GM23248 (cell line): ENCODE measurements at regions not wholly inside any gene's neighbourhood (a gene's known extent, or its start where the extent isn't known, plus 50 kb on each side); places are given as distances from the start of the nearest gene placed in this dataset.

Experiments
- EZH2 ChIP-seq: fragments of 200-600 bp; sonication (generic); IDR thresholded peaks from 2 replicates; pipeline ENCODE4 v1.6.1; 2018; ENCODE audit warnings: antibody characterized with exemption, mild to moderate bottlenecking; ENCODE audit not compliant: insufficient read depth, poor library complexity, severe bottlenecking
- EZH2phosphoT487 ChIP-seq: fragments of 200-600 bp; sonication (generic); IDR thresholded peaks from 2 replicates; pipeline ENCODE4 v1.6.1; 2018; ENCODE audit warnings: antibody characterized with exemption, moderate library complexity, mild to moderate bottlenecking, low read depth; ENCODE audit not compliant: insufficient read depth

DNA sequence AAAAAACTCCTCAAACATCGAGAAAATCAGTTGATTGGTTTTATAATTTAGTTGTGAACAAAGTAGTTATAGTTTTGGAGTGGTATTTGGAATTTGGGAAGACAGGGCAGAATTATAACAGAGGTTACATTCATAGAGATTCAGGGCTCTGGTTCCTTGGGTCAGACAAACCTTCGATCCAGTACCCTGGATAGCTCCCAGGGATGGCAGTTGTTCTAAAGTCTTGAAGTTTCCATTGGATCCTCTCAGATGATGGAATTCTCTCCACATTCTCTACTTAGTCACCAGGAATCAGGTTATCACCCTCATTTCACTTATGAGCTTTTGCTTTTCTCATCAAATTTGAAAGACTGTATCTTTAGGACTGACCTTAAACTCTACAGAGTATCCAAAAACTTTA is 285.1 kb downstream of the CENPW start:
- TF ChIP-seq EZH2phosphoT487 = no peak
- TF ChIP-seq EZH2 = no peak
